GM12892 (cell line): ENCODE measurements at regions not wholly inside any gene's neighbourhood (a gene's known extent, or its start where the extent isn't known, plus 50 kb on each side); places are given as distances from the start of the nearest gene placed in this dataset.

Experiments used
- DNase-seq: peaks from one replicate; pipeline ENCODE4 v3.0.0; 2011; ENCODE audit not compliant: insufficient read length
- FAIRE-seq: peaks from 2 replicates; lab custom pipeline; 2011; peaks lifted over from hg19 to GRCh38; lab: Jason Lieb, UNC
- POLR2A ChIP-seq: IDR thresholded peaks from 2 replicates; pipeline ENCODE4 v1.6.1; 2011; ENCODE audit warnings: low read depth, low read length, control low read depth
- POLR2AphosphoS5 ChIP-seq: IDR thresholded peaks from 2 replicates; pipeline ENCODE4 v1.6.1; 2011; ENCODE audit warnings: low read depth, low read length, control low read depth
- TAF1 ChIP-seq: IDR thresholded peaks from 2 replicates; pipeline ENCODE4 v1.6.1; 2011; ENCODE audit warnings: low read depth, mild to moderate bottlenecking, control low read depth, low read length, borderline replicate concordance

GRCh38 chr21:38054334-38054733 is 138.1 kb upstream of the KCNJ6 start:
- DNase-seq (no peak), FAIRE-seq (no peak)
- TF ChIP-seq TAF1 (no peak), POLR2A (no peak), POLR2AphosphoS5 (no peak)

- no peak for FAIRE-seq
- TF ChIP-seq TAF1 (no peak), POLR2A (no peak), POLR2AphosphoS5 (no peak)
- no peak for DNase-seq
Observed at GRCh38 chr21:38056481-38056880, 140.2 kb upstream of the KCNJ6 start.

- FAIRE-seq = no peak
- no peak for TF ChIP-seq POLR2AphosphoS5
- TF ChIP-seq TAF1 = no peak
- TF ChIP-seq POLR2A = no peak
- no peak for DNase-seq
Observed at GRCh38 chr21:38057626-38058025, 141.4 kb upstream of the KCNJ6 start.

- no peak for FAIRE-seq
- TF ChIP-seq POLR2A (no peak), TAF1 (no peak), POLR2AphosphoS5 (no peak)
- DNase-seq = no peak
Observed at GRCh38 chr21:38060533-38060932, 144.3 kb upstream of the KCNJ6 start.

GRCh38 chr21:38067086-38067739 is 151.0 kb upstream of the KCNJ6 start:
- FAIRE-seq = no peak
- no peak for DNase-seq
- TF ChIP-seq POLR2A = no peak
- no peak for TF ChIP-seq TAF1
- no peak for TF ChIP-seq POLR2AphosphoS5

- TF ChIP-seq TAF1 (no peak), POLR2AphosphoS5 (no peak), POLR2A (no peak)
- DNase-seq = no peak
- FAIRE-seq = no peak
Observed at GRCh38 chr21:38072489-38072888, 156.2 kb upstream of the KCNJ6 start.

- DNase-seq = no peak
- TF ChIP-seq TAF1 (no peak), POLR2AphosphoS5 (no peak), POLR2A (no peak)
- no peak for FAIRE-seq
Observed at GRCh38 chr21:38075833-38076587, 159.8 kb upstream of the KCNJ6 start.

- FAIRE-seq (no peak), DNase-seq (no peak)
- TF ChIP-seq TAF1 (no peak), POLR2AphosphoS5 (no peak), POLR2A (no peak)
Observed at GRCh38 chr21:38077569-38077968, 161.3 kb upstream of the KCNJ6 start.

GRCh38 chr21:38080888-38081287 is 164.6 kb upstream of the KCNJ6 start:
- FAIRE-seq (no peak), DNase-seq (no peak)
- no peak for TF ChIP-seq TAF1
- no peak for TF ChIP-seq POLR2A

GRCh38 chr21:38081708-38082107 is 165.5 kb upstream of the KCNJ6 start:
- DNase-seq (no peak), FAIRE-seq (no peak)
- TF ChIP-seq TAF1 = no peak
- no peak for TF ChIP-seq POLR2AphosphoS5
- no peak for TF ChIP-seq POLR2A

GRCh38 chr21:38082936-38083485 is 166.8 kb upstream of the KCNJ6 start:
- FAIRE-seq (no peak), DNase-seq (no peak)

More at GRCh38 chr21:38082936-38083485, 166.8 kb upstream of the KCNJ6 start:
- TF ChIP-seq POLR2A = no peak
- TF ChIP-seq TAF1 = no peak
- TF ChIP-seq POLR2AphosphoS5 = no peak
